Liver (tissue), 8 donors: ENCODE measurements at regions not wholly inside any gene's neighbourhood (a gene's known extent, or its start where the extent isn't known, plus 50 kb on each side); places are given as distances from the start of the nearest gene placed in this dataset.

ENCODE experiments used
- DNase-seq: peaks from one replicate; pipeline ENCODE4 v3.0.0-alpha.2; 2017; ENCODE audit warnings: low spot score
- H3K27ac ChIP-seq, 2 donors: one replicate each; pipeline ENCODE4 v1.7.0; 2013; ENCODE audit warnings: inconsistent platforms in 2 of 2, low read length in 2 of 2, control low read depth in 1 of 2, low read depth in 1 of 2, mild to moderate bottlenecking in 1 of 2
- H3K27me3 ChIP-seq, 4 donors: one replicate each; pipeline versions ENCODE4 v1.6.1 to v1.7.0; 2013; ENCODE audit warnings: low read length in 3 of 4, inconsistent platforms in 1 of 4, mild to moderate bottlenecking in 1 of 4, moderate library complexity in 1 of 4; ENCODE audit not compliant: control insufficient read depth in 4 of 4, insufficient read depth in 4 of 4
- H3K36me3 ChIP-seq, 4 donors: one replicate each; pipeline versions ENCODE4 v1.6.1 to v1.7.0; 2013; ENCODE audit warnings: low read length in 3 of 4, mild to moderate bottlenecking in 3 of 4, low read depth in 1 of 4, moderate library complexity in 1 of 4; ENCODE audit not compliant: control insufficient read depth in 4 of 4, insufficient read depth in 3 of 4
- H3K4me1 ChIP-seq, 4 donors: one replicate each; pipeline versions ENCODE4 v1.6.1 to v1.7.0; 2013; ENCODE audit warnings: low read length in 3 of 4, mild to moderate bottlenecking in 3 of 4, moderate library complexity in 1 of 4; ENCODE audit not compliant: control insufficient read depth in 4 of 4, insufficient read depth in 4 of 4
- H3K4me3 ChIP-seq, 3 donors: one replicate each; pipeline versions ENCODE4 v1.6.1 to v1.7.0; 2013; ENCODE audit warnings: low read length in 3 of 3, control low read depth in 1 of 3, low read depth in 1 of 3, mild to moderate bottlenecking in 1 of 3
- H3K9ac ChIP-seq, 2 donors: one replicate each; pipeline ENCODE4 v1.7.0; 2013; ENCODE audit warnings: low read length in 2 of 2, mild to moderate bottlenecking in 2 of 2, moderate library complexity in 2 of 2, control low read depth in 1 of 2, low read depth in 1 of 2
- H3K9me3 ChIP-seq, 4 donors: one replicate each; pipeline versions ENCODE4 v1.6.1 to v1.7.0; 2013; ENCODE audit warnings: low read length in 3 of 4; ENCODE audit not compliant: control insufficient read depth in 4 of 4
- EGR1 ChIP-seq, 2 donors: IDR thresholded peaks; 2 replicates each; pipeline ENCODE4 v1.6.1; 2016 to 2018; ENCODE audit warnings: antibody characterized with exemption in 2 of 2, low read depth in 2 of 2
- FOXA1 ChIP-seq: IDR thresholded peaks from 2 replicates; pipeline ENCODE4 v1.6.1; 2016; ENCODE audit warnings: antibody characterized with exemption
- FOXA2 ChIP-seq: IDR thresholded peaks from 2 replicates; pipeline ENCODE4 v1.6.1; 2016; ENCODE audit warnings: antibody characterized with exemption
- GABPA ChIP-seq, 2 donors: IDR thresholded peaks in 1 of 2; conservative IDR thresholded peaks in 1 of 2; 2 replicates each; pipeline ENCODE4 v1.6.1; 2016; ENCODE audit warnings: antibody characterized with exemption in 2 of 2, mild to moderate bottlenecking in 1 of 2, moderate library complexity in 1 of 2
- HNF4A ChIP-seq, 2 donors: conservative IDR thresholded peaks; 2 replicates each; pipeline ENCODE4 v1.6.1; 2016; ENCODE audit warnings: antibody characterized with exemption in 2 of 2, mild to moderate bottlenecking in 2 of 2
- HNF4G ChIP-seq: IDR thresholded peaks from 2 replicates; pipeline ENCODE4 v1.6.1; 2016; ENCODE audit warnings: antibody characterized with exemption
- JUND ChIP-seq, 2 donors: IDR thresholded peaks; 2 replicates each; pipeline ENCODE4 v1.6.1; 2016; ENCODE audit warnings: antibody characterized with exemption in 2 of 2
- NR2F2 ChIP-seq: IDR thresholded peaks from 2 replicates; pipeline ENCODE4 v1.6.1; 2016; ENCODE audit warnings: antibody characterized with exemption
- RAD21 ChIP-seq, 2 donors: IDR thresholded peaks; 2 replicates each; pipeline ENCODE4 v1.6.1; 2016; ENCODE audit warnings: antibody characterized with exemption in 2 of 2, mild to moderate bottlenecking in 2 of 2
- RXRA ChIP-seq, 2 donors: IDR thresholded peaks; 2 replicates each; pipeline ENCODE4 v1.6.1; 2017 to 2018; ENCODE audit warnings: antibody characterized with exemption in 2 of 2, mild to moderate bottlenecking in 1 of 2
- SP1 ChIP-seq: IDR thresholded peaks from 2 replicates; pipeline ENCODE4 v1.6.1; 2018; ENCODE audit warnings: antibody characterized with exemption, mild to moderate bottlenecking
- TAF1 ChIP-seq: conservative IDR thresholded peaks from 2 replicates; pipeline ENCODE4 v1.6.1; 2016; ENCODE audit warnings: antibody characterized with exemption, mild to moderate bottlenecking
- YY1 ChIP-seq: IDR thresholded peaks from 2 replicates; pipeline ENCODE4 v1.6.1; 2016; ENCODE audit warnings: antibody characterized with exemption, mild to moderate bottlenecking
- WGBS: extraction: QIAGEN DNeasy Blood & Tissue Kit; methylation state at CpG from one replicate; pipeline ENCODE4 v1.1.7; 2013; 5-methylcytosine and 5-hydroxymethylcytosine counted together
- TF ChIP-seq, protein P1 (sequence below): IDR thresholded peaks from 2 replicates; pipeline ENCODE4 v1.6.1; 2016; ENCODE audit warnings: antibody characterized with exemption
- TF ChIP-seq, protein P2 (sequence below): IDR thresholded peaks from 2 replicates; pipeline ENCODE4 v1.6.1; 2016; ENCODE audit warnings: antibody characterized with exemption, mild to moderate bottlenecking
- TF ChIP-seq, protein P3 (sequence below): IDR thresholded peaks from 2 replicates; pipeline ENCODE4 v1.6.1; 2016; ENCODE audit warnings: antibody characterized with exemption
- TF ChIP-seq, protein P4 (sequence below): fragments of 150-350 bp; IDR thresholded peaks from 2 replicates; pipeline ENCODE4 v1.5.1; 2017; ENCODE audit warnings: improper control_type of control experiment, low read depth, low read length; ENCODE audit not compliant: missing input control
- TF ChIP-seq, protein P5 (sequence below): IDR thresholded peaks from 2 replicates; pipeline ENCODE4 v1.6.1; 2016; ENCODE audit warnings: antibody characterized with exemption
- donor health status: healthy.
- donor health status: healthy.
- donor health status: healthy.
- donor health status: healthy.
- donor health status: healthy.

DNA sequence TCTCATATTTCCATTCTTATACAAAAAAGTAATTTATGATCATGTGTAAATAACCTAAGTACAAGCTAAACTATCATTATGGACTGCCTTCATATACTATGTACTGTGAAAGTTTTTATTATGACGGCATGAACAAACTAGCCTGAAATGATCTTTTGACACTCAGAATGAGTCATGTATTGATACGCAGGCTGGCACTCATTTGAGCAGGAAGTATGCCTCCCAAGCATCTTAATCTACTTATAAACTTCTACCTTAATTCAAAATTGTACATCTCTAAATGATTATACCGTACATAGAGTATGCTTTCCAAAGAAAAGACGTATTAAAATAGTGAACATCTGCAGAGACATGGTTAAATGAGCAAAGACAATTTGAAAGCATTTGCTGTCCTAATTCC is 207.1 kb upstream of the SPOPL start:
- H3K4me1 ChIP-seq: no peaks in the 10 kb centered on the region
- no peak overlapping the region for H3K9ac ChIP-seq
- no peak overlapping the region for H3K4me3 ChIP-seq
- no peak for DNase-seq
- WGBS: 88% methylated on average over 4 of the region's 4 CpGs
- no peaks in the 10 kb centered on the region for H3K36me3 ChIP-seq
- no peak overlapping the region for H3K27ac ChIP-seq
- H3K9me3 ChIP-seq: no peaks in the 10 kb centered on the region
- H3K27me3 ChIP-seq: no peaks in the 10 kb centered on the region
- TF ChIP-seq JUND (IDR thresholded peaks at IDR 0.05) (no peak), HNF4A (conservative IDR thresholded peaks at IDR 0.05) (no peak), RXRA (IDR thresholded peaks at IDR 0.05) (no peak), SP1 (no peak), FOXA2 (no peak), NR2F2 (no peak), HNF4G (no peak)
- TF ChIP-seq, protein P1, sequence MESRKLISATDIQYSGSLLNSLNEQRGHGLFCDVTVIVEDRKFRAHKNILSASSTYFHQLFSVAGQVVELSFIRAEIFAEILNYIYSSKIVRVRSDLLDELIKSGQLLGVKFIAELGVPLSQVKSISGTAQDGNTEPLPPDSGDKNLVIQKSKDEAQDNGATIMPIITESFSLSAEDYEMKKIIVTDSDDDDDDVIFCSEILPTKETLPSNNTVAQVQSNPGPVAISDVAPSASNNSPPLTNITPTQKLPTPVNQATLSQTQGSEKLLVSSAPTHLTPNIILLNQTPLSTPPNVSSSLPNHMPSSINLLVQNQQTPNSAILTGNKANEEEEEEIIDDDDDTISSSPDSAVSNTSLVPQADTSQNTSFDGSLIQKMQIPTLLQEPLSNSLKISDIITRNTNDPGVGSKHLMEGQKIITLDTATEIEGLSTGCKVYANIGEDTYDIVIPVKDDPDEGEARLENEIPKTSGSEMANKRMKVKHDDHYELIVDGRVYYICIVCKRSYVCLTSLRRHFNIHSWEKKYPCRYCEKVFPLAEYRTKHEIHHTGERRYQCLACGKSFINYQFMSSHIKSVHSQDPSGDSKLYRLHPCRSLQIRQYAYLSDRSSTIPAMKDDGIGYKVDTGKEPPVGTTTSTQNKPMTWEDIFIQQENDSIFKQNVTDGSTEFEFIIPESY: no peak
- TF ChIP-seq, protein P2, sequence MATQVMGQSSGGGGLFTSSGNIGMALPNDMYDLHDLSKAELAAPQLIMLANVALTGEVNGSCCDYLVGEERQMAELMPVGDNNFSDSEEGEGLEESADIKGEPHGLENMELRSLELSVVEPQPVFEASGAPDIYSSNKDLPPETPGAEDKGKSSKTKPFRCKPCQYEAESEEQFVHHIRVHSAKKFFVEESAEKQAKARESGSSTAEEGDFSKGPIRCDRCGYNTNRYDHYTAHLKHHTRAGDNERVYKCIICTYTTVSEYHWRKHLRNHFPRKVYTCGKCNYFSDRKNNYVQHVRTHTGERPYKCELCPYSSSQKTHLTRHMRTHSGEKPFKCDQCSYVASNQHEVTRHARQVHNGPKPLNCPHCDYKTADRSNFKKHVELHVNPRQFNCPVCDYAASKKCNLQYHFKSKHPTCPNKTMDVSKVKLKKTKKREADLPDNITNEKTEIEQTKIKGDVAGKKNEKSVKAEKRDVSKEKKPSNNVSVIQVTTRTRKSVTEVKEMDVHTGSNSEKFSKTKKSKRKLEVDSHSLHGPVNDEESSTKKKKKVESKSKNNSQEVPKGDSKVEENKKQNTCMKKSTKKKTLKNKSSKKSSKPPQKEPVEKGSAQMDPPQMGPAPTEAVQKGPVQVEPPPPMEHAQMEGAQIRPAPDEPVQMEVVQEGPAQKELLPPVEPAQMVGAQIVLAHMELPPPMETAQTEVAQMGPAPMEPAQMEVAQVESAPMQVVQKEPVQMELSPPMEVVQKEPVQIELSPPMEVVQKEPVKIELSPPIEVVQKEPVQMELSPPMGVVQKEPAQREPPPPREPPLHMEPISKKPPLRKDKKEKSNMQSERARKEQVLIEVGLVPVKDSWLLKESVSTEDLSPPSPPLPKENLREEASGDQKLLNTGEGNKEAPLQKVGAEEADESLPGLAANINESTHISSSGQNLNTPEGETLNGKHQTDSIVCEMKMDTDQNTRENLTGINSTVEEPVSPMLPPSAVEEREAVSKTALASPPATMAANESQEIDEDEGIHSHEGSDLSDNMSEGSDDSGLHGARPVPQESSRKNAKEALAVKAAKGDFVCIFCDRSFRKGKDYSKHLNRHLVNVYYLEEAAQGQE: no peak
- TF ChIP-seq, protein P3, sequence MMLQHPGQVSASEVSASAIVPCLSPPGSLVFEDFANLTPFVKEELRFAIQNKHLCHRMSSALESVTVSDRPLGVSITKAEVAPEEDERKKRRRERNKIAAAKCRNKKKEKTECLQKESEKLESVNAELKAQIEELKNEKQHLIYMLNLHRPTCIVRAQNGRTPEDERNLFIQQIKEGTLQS: no peak
- TF ChIP-seq, protein P4, sequence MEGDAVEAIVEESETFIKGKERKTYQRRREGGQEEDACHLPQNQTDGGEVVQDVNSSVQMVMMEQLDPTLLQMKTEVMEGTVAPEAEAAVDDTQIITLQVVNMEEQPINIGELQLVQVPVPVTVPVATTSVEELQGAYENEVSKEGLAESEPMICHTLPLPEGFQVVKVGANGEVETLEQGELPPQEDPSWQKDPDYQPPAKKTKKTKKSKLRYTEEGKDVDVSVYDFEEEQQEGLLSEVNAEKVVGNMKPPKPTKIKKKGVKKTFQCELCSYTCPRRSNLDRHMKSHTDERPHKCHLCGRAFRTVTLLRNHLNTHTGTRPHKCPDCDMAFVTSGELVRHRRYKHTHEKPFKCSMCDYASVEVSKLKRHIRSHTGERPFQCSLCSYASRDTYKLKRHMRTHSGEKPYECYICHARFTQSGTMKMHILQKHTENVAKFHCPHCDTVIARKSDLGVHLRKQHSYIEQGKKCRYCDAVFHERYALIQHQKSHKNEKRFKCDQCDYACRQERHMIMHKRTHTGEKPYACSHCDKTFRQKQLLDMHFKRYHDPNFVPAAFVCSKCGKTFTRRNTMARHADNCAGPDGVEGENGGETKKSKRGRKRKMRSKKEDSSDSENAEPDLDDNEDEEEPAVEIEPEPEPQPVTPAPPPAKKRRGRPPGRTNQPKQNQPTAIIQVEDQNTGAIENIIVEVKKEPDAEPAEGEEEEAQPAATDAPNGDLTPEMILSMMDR: no peak

DNA sequence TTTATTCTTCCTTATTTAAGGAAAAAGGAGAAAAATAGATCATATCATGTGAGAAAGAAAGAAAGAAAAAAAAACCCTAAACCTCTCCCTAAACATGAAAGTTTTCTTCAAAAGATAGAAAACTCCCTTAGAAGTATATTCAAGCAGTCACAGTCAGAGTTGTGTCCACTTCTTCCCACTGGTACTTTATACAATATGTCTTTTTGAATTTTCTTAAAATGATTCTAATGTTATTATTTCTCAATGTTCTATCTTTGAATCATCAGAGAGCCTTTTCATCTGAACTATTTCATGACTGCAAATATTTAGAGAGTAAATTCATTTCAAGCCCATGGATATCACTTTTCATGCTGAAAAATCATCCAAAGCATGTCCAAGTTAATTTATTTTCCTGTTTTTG is 205.2 kb upstream of the SPOPL start:
- Histone ChIP-seq H3K27ac (no peak overlapping the region), H3K9ac (no peak overlapping the region), H3K4me1 (no peaks in the 10 kb centered on the region), H3K36me3 (no peaks in the 10 kb centered on the region), H3K9me3 (no peaks in the 10 kb centered on the region), H3K4me3 (no peak overlapping the region), H3K27me3 (no peaks in the 10 kb centered on the region)
- no peak for DNase-seq
- TF ChIP-seq JUND (IDR thresholded peaks at IDR 0.05): no peak
- TF ChIP-seq, protein P5, sequence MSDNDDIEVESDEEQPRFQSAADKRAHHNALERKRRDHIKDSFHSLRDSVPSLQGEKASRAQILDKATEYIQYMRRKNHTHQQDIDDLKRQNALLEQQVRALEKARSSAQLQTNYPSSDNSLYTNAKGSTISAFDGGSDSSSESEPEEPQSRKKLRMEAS: no peak
- TF ChIP-seq HNF4A (conservative IDR thresholded peaks at IDR 0.05): no peak
- no peak for TF ChIP-seq TAF1
- TF ChIP-seq HNF4G: no peak
- no peak for TF ChIP-seq SP1
- TF ChIP-seq RAD21 (IDR thresholded peaks at IDR 0.05): no peak
- TF ChIP-seq NR2F2: no peak
- TF ChIP-seq RXRA (IDR thresholded peaks at IDR 0.05): no peak
- TF ChIP-seq, protein P3: no peak
- TF ChIP-seq, protein P1: no peak
- TF ChIP-seq, protein P4: no peak
- no peak for TF ChIP-seq YY1
- TF ChIP-seq EGR1 (IDR thresholded peaks at IDR 0.05; ENCODE audit: low read depth in 2 of 2): no peak
- no peak for TF ChIP-seq FOXA1
- no peak for TF ChIP-seq GABPA (IDR thresholded peaks at IDR 0.05 in 1 of 2, conservative IDR thresholded peaks at IDR 0.05 in 1 of 2)
